VCaP (cell line): ENCODE measurements at regions not wholly inside any gene's neighbourhood (a gene's known extent, or its start where the extent isn't known, plus 50 kb on each side); places are given as distances from the start of the nearest gene placed in this dataset.
A peak's percentile ranks its signal among the peaks of the same experiment; 100 is the strongest.

Experiments
- H3K27ac ChIP-seq: fragments of 450-650 bp; 2 replicates; pipeline ENCODE4 v1.5.1; 2017
- TF ChIP-seq, protein P1 (sequence below): fragments of 450-650 bp; conservative IDR thresholded peaks from 2 replicates; pipeline ENCODE4 v1.5.1; 2017; ENCODE audit warnings: mild to moderate bottlenecking, moderate library complexity

DNA sequence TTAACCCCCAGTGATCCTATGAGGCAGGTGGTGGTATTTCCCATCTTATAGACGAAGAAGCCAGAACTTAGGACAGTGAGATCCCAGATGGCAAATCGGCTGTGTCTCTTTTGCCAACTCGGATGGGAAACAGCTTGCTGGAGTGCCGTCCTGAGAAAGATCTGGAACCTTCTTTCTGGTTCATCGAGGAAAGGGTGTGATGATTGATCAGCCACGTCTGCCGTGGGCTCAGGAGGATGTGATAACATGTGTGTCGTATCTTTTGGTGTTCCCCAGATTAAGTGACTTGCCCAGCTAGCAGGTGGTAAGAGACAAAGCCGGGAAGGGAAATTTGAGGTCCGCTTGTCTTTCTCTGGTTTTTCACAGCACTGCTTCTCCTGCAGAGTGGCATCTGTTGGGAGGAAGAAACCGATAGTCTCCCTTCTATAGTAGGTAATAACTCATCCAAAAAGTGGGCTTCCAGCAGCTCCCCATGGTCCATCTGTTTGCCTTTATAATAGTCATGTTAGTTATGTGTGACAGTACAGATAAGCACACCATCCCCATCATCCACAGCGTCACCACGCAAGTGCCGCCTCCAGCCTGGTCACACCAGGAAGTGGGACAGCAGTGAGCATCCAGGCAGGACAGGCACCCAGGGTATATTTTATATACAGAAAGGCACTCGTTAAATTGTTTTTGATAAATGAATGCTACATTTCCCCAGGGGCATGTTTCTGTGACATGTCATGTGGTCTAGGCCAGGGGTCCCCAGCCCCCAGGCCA, 175.5 kb downstream of the KATNIP start:
- TF ChIP-seq, protein P1, sequence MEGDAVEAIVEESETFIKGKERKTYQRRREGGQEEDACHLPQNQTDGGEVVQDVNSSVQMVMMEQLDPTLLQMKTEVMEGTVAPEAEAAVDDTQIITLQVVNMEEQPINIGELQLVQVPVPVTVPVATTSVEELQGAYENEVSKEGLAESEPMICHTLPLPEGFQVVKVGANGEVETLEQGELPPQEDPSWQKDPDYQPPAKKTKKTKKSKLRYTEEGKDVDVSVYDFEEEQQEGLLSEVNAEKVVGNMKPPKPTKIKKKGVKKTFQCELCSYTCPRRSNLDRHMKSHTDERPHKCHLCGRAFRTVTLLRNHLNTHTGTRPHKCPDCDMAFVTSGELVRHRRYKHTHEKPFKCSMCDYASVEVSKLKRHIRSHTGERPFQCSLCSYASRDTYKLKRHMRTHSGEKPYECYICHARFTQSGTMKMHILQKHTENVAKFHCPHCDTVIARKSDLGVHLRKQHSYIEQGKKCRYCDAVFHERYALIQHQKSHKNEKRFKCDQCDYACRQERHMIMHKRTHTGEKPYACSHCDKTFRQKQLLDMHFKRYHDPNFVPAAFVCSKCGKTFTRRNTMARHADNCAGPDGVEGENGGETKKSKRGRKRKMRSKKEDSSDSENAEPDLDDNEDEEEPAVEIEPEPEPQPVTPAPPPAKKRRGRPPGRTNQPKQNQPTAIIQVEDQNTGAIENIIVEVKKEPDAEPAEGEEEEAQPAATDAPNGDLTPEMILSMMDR, result no peak
- H3K27ac ChIP-seq, result peak overlapping the region; percentile 89

DNA sequence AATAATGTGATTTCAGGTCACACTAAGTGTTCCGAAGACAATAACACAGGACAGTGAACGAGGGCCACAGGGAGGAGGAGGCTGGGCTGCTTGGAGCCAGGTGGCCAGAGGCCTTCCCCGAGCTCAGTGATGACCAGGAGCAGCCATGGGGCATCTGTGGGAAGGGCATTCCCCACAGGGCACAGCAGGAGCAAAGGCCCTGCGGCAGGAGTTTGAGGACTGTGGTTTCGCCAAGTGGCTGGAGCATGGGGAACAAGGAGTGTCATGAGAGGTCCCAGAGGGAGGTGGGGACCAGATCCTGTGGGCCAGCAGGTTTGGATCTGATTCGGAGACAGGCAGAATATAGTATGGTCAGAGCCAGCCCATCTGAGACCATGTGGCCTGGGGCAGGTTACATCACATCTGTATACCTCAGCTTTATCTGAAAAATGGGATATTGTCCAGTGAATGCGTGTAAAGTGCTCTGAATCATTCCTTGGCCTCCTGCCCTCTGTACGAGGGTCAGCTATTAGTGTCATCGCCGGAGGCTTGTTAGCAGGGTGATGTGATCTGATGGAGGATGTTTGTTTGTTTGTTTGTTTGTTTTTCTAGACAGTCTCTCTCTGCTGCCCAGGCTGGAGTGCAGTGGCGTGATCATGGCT, 176.8 kb downstream of the KATNIP start:
- TF ChIP-seq, protein P1, result no peak
- peak overlapping the region; percentile 89 for H3K27ac ChIP-seq

DNA sequence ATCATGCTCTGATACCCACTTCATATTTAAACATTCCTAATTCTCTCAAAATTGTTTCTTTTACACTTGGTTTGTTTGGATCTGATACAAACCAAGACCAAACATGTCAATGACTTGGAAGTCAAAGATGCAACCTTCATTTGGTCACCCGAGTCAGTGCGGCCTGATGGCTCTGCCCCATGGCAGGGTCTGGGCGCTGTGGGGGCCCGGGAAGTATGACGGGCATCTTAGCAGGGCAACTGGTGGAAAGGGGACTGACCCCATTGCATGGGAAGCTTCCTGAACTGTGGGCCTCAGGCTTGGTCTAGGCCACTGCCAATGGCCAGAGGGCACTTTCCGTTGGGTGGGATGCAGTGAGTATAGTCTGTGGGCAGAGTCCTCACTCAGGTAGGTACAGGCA, 178.0 kb downstream of the KATNIP start:
- no peak overlapping the region for H3K27ac ChIP-seq
- TF ChIP-seq, protein P1, result no peak

DNA sequence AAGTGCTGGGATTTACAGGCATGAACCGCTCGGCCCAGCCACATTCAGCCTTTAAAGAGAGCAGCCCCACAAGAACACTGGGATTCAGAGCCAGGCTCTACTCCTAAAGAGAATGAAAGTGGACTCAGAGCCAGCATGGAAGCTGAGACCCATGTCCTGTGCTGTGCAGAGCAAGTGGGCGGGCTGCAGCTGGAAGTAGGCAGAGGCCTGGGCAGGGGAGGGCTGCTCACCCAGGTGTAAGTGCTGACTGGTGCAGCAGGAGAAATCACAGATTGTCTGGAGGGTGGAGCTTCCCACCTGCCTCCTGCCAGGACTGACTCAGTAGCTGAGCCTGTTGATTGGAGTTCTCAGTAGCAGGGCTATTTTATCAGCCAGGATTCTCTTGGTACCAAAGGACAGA, 178.7 kb downstream of the KATNIP start:
- H3K27ac ChIP-seq, result no peak overlapping the region
- TF ChIP-seq, protein P1, result no peak

DNA sequence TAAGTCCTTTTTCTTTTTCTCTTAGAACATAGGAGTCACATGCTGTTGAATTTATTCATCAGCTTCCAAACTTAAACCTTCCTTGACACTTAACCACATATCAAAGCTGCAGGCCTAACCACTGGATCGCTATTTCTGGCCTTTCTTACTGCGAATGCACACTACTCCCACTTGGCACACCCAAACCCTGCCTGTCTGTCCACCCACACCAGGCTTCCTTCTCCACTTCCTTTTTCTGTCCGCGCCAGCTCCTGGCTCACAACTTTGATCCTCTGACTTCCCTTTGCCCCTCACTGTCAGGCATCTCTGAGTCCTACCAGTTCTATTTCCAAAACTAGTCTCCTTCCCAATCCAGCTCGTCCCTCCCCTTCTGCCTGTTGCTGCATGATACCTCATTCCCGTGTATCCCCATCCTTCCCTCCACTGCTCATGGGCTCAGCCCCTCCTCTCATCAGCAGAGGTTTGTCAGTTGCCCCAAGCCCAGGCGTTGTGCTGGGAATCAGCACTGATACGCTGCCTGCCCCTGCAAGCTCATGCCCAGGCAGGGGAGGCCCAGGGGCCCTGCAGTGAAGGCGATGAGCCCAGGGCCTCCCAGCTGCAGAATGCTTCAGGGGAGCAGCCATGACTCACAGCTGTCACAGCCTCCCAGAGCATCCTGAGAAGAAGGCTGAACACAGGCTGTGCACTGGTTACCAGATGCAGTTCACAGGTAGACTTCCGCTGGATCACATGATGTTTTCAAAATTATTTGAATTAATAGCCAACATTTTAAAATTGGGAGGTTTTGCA, 179.8 kb downstream of the KATNIP start:
- no peak overlapping the region for H3K27ac ChIP-seq
- TF ChIP-seq, protein P1, result no peak

DNA sequence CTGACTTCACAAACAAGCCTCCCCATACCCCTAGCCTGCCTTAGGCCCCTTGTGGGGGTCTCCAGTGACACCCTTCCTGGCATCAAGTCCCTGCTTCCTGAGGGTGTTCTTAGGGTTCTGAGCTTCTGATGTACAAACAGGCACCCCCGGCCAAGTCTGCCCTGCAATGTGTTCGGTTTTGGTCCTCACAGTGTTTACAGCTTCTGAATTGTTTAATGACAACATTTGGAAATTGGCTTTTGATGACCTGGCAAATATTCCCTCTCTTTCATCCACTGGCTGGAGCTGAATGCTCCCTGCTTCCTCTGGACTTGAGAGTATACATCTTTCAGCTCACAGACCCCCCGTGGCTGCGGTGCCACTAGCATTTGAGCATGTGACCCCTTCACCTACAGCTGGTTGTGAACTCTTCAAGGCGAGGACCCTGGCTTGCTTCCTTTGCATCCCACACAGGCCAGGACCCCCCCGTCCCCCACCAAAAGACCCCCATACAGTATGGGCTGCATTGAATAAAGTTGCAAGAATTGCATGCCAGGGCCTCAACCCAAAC, 180.8 kb downstream of the KATNIP start:
- H3K27ac ChIP-seq, result no peak overlapping the region
- TF ChIP-seq, protein P1, result no peak

DNA sequence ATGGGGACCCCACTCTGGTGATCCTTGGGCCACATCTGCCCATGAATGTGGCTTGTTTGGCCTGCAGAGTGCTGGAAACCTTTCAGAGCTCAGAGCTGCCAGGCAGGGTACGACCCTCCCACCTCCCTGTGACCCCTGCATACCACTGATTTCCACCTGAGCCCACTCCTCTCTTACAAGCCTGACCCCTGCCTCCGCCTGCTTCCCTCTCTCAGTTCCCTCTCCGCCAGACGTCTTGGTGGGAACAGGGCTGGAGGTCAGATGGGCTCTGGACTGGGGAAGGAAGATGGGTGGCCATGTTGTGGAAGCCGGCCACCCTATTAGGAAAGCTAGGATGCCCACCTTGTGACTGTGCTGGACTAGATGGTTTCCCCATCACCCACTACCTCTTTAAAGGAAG, 185.1 kb downstream of the KATNIP start:
- no peak overlapping the region for H3K27ac ChIP-seq
- TF ChIP-seq, protein P1, result no peak
